Stimulated activated CD4-positive, alpha-beta T cell treated with anti-CD3 and anti-CD28 coated beads, Interleukin-1b, Interleukin-23, amount 100 ng/mL, for 1 hour (primary cell): ENCODE measurements at regions not wholly inside any gene's neighbourhood (a gene's known extent, or its start where the extent isn't known, plus 50 kb on each side); places are given as distances from the start of the nearest gene placed in this dataset.
"Not testable (repeated sequence)": the region's sequence is repeated elsewhere in the genome, so short reads cannot be mapped to it uniquely, and the experiment has no call there.

Experiments
- DNase-seq, 2 donors: peaks; one replicate each; pipeline ENCODE4 v3.0.0-alpha.2; 2020; ENCODE audit warnings: low read depth in 2 of 2

DNA sequence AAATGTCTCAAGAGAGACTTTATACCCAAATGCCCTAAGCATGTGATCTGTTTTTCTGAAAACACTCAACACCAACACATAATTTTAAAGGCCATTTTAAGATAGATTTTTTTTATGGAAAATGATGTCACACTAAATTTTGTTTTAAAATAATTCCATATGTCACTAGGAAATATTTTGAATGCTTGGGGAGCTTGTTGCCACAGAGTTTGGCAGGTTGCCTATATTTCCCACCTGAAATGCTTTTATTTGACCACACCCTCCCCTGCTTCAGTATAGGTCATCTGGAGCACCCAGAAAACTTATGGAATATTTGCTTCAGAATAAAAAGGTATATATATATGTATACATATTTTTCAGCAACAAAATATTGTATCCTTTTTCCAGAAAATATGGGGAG, 180.0 kb upstream of the ANK3 start:
- DNase-seq = no peak

DNA sequence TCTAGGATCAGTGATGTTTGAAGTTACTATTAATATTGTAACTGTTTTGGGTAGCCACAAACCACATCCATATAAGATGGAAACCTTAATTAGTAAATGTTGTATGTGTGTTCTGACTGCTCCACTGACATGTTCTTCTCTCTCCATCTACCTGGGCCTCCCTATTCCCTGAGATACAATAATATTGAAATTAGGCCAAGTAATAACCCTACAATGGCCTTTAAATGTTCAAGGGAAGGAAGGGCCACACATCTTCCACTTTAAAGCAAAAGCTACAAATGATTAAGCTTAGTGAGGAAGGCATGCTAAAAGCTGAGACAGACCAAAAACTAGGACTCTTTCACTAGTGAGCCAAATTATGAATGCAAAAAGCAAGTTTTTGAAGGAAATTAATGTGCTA, 176.4 kb upstream of the ANK3 start:
- no peak for DNase-seq

DNA sequence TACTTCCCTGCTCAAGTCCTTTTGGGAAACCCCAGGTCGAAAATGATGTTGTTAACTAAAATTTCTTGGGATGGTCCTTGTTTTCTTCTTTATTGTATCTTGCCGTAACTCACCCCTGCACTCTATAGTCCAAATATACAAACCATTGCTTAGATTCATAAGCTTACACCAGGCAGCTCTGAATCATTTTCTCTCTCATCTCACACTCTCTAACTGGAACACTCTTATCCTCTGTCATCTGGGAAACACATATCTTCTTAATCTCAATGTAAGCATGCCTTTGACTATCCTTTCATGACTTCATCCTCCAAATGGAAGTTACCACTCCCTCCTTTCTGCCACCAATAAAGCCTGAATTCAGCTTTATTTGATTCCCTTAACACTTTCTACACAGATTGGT, 175.8 kb upstream of the ANK3 start:
- DNase-seq = no peak

DNA sequence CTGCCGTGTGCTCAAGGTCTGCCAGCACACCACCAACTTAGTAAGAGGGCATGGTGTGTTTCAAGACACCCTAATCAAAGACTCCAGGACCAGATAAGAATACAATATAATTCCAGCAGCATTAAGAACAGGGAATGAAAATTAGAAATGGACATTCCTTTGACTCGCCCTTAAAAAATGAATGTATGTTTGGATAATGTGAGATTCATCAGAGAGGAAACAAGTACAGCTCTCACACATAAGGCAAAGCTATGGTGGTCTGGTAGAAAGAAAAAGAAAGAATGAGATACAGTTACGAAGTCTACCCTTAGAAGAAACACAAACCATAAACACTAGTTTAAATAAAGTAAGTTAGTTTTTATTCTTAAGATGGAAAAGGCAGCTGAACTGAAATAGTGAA, 174.8 kb upstream of the ANK3 start:
- DNase-seq = no peak

DNA sequence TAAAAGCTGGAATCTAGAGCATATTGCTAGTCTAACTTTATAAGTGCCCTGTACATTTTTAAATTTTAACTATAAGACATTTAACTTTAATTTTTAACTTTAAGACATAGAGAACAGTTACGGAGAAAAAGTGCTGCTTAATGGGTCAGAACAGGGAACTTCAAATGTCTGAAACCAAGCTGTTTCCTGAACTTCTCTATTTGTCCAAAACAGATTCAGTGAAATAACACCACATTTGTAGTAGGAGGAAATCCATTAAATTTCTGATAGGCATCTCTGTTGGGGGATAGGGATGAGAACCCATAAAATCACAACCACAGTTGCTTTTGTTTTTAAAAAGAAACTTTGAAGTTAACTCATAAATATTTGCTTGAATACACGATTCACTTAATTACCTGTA, 170.8 kb upstream of the ANK3 start:
- no peak for DNase-seq

DNA sequence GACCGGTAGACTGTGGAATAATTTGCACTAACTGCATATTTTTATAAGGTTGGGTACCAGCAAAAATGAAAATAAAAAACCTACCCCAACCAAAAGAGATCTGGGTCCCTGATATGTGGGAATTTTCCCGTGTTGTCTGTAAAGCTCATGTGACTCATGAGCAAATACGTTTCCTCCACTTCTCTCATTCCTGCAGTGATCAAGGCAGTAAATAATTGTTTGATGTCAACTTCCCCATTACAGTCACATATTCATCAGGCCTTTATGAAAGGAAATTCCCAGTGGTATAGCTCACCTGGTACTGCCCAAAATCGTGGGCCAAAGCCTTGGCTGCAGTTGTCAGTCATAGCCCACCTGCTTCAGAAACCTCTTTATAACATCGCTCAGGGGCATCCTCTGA, 166.0 kb upstream of the ANK3 start:
- no peak for DNase-seq

DNA sequence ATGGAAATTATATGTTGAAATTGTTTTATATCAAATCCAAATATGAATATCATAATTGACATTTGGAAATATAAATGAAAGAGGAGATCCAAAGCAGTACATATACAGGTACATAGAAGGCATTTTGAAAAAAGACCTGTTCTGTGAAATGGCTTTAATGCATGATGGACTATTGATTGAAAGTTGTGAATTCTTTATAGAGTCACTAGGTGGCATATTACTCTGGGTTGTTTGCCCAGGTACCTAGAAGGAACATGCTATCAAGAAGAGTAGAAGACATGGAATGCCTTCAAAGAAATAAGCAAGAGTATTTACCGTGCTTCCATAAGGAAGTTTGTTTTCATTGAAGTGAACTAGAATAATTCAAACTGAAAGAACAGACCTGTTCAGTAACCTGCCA, 160.0 kb upstream of the ANK3 start:
- no peak for DNase-seq

DNA sequence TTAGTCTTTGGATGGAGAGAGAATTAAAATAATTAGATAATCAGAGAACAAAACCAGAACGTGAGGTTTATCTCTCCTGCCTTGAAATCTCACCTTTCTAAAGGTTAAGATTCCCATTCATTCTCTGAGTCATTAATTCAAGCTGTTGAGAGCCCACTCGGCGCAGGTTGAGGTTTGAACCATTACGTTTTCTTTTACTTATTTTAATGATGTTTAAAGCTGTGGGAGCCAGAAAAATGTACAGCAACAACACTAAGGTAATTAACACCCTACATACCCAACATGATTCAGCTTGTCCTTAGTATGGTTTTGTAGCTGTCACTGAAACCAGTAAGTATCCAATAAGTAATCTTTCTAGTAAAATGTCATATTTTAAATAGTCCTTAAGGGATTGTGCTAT, 153.0 kb upstream of the ANK3 start:
- DNase-seq = no peak

DNA sequence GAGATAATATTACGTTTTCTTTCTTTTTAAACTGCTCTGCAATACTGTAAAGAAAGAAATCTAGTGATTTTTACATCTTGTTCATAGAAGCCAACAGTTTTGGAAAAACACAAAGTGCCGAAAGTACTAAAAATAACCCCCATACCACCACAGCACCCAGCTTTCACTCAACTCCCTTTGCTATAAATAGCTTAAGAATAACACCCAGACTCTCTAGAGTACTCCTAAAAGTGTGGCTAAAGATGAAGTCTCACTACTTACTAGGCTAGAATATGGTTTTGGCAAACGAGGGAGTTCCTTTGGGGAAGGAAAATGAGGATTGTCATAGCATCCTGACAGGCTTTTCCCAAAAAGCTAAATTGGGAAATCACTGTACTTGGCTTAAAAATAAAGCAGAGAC, 151.8 kb upstream of the ANK3 start:
- no peak for DNase-seq

DNA sequence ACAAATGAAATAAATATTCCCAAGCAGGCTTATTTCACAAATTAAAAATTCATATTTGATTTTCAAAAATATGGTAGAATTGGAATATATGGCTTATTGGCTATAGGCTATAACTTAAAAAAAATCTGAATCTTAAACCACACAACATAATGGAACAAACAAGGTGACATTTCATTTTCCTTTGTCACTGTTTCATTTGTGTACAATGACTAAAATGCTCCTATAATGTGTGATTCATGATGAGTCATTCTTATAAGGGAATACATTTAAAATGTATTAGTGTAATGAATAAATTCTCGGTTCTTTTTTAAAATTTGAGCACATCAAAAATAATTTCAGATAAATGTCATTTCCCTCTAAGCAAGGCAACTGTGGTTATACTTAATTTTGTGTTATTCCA, 148.0 kb upstream of the ANK3 start:
- no peak for DNase-seq

DNA sequence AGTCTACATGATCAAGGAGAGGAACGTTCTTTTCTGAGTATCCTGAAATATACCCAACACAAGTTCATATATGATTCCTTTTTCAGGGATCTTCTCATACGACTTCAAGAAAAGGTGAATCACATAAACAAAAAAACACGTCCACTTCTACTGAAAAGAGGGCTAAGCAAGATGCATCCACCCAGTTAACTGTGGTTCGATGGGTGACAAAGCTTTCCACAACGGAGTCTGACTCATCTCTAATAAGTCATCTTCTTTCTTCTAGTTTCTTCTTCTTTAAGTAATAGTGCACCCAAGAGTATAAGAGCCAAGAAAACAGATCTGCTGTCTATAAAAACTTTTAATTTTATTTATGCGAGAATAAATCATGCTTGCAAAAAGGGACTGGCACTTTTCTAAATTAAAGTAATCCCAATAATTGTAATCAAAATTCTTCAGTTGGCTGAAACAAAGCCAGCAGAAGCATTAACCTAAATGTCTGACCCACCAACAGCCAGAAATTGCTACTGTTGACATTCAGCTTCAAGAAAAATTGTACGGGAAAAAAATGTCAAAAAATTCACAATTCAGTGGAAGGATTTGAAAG, 146.9 kb upstream of the ANK3 start:
- no peak for DNase-seq

DNA sequence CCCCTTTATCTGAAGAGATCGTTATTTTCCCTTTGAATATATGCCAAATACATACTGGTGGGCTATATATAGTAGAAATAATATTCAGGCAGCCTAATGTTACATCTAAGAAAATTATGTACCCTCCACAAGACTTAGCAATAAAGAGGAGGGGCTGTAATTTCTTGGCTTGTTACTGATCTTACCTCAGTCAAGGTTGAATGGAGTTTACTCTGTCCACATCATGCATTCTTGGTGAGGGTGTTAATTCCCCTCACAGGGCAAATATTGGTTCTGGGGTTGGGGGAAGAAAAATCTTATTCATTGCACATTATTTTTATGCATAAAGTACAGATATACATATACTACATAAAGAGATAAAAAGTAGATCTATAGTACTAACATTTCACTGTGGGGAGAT, 145.8 kb upstream of the ANK3 start:
- no peak for DNase-seq

DNA sequence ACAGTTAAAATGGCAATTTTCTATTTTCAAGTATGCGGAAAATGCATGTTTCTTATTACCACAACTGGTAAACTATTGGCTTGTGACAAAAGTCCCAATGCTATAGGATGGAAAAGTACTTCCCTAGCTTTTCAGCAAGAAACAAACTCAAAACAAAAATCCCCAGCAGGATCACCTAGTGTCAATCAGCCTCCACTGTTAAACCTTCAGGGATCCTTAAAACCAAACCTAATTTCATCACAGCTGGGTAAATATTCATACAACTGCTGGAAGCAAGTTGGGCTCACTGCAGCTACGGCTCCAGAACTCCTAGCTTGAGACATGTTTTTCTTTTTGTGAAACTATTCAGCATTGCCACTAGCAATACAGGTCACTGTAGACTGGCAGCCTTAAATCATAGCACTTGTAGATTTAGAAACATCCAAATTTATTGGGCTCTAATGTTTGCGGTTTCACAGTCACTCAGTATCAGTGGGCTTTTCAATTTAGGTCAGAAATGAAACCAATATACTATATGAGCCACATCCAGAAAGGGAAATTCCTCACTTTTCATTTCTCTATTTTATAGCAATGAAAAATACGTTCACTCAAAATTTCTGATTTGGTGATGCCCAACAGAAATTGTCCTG, 145.2 kb upstream of the ANK3 start:
- no peak for DNase-seq

DNA sequence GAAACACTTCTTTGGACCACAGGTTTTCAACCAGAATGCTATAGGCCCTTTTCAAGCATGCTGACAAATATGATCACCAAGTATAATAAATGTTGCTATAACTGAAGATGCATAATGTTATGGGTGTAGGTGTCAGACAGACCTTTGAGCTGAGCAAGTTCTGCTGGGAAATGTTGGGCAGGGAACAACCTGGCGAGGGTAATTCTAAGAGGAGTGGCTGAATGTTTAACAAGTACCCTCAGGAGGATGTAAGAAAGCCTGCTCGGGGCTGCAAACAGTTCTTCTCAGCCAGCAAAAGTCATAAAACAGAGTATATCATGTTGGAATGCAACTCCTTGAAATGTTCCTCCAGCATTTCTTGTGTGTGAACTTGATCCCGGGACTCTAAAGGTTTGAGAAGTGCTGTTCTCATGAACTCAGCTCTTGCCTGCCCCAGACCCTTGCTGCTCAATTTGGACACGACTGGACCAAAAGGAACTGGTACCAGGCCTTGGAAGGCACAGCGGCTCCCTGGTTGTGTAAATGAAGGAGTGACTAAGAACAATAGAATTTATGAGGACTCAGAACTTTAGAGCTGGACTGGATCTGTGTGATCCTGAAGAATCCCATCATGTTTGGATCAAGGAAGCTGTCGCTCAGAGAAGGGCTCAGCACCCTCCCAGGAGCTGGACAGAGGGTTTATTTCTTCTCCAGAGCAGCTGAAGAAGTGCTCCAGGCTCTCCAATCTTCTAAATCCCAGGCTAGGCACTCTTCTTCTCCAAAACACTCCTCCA, 143.2 kb upstream of the ANK3 start:
- DNase-seq = no peak

DNA sequence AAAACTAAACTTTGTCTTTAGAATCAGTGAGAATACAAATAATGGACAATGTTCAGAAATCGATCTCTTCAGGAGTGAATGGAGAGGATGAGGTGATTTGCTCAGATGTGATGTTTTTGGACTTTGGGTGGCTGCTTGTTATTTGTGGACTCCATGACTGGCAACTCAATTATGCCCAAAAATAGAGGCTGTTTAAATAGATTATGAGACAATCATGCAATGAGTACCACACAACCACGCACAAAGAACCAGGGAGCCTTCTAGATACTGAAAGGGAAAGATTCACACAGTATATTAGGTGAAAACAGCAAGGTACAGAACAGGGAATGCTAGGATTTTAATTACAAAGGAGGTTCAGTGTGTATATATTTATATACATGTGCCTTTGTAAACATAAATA, 141.3 kb upstream of the ANK3 start:
- no peak for DNase-seq

DNA sequence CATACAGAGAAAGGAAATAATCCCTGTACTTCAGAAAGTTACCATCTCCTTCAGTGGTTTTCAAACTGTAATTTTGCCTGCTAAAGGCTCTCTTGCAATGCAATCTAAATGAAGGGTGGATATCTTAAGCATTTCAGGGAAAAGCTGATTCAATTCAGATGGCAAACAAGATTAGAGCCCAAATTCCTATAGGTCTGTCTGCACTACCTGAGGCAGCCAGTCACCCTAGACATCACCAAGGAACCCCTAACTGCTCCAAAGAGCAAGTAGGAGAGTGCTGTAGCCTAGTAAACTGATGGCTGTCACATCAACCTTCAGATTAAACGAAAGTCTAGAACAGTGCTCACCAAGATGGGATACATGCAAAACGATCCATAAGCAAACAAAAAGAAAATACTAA, 138.0 kb upstream of the ANK3 start:
- no peak for DNase-seq

DNA sequence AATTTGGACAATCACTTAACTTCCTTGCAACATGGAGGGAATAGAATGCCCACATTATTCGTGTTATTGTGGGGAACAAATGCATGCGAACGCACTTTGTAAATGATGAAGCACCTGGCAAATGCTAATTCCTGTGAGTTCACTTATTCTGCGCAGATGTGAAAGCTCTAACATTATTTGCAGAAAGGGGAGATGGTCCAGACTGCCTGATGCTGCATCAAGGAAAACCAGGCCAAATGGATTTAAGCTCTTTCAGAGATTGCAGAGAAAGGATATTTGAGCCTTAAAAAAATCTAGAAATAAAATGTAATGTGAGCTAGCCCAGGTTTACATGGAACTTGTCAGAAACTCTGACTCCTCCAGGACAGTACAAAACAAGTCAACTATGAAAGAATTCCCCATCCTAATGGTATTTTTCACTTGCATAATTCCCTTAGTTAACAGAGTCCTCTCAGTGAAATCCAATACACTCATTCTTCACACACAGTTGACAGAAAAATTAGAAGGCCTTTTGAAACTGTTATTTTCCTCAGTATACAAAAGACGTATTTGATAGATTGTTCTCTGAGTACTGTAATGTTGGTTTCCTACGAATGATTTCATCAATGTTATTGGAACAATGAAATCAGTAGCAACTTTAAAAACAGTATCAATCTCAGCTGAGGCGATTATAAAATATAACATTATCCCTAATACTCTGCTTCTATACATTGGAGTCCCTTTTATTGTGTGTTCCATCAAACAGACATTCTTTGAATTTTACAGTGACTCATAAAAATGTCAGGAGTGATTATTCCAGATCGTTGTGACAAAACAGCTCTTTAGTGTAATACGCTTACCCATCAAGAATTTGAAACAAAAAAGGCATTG, 136.3 kb upstream of the ANK3 start:
- DNase-seq = no peak

DNA sequence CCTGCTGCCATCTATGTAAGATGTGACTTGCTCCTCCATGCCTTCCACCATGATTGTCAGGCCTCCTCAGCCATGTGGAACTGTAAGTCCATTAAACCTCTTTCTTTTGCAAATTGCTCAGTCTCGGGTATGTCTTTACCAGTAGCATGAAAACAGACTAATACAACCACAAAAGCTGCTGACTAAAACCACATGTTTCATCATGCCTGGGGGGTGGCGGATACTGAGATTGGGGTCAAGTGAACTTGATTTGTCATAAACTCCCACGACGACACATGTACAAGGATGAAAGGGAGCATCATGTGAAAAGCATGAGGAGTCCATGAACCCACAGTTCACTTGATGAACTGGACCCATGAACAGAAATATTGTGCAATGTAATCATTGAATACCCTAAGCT, 134.9 kb upstream of the ANK3 start:
- DNase-seq = no peak

DNA sequence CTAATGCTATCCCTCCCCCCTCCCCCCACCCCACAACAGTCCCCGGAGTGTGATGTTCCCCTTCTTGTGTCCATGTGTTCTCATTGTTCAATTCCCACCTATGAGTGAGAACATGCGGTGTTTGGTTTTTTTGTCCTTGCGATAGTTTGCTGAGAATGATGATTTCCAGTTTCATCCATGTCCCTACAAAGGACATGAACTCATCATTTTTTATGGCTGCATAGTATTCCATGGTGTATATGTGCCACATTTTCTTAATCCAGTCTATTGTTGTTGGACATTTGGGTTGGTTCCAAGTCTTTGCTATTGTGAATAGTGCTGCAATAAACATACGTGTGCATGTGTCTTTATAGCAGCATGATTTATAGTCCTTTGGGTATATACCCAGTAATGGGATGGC, 133.7 kb upstream of the ANK3 start:
- not testable (repeated sequence) for DNase-seq

DNA sequence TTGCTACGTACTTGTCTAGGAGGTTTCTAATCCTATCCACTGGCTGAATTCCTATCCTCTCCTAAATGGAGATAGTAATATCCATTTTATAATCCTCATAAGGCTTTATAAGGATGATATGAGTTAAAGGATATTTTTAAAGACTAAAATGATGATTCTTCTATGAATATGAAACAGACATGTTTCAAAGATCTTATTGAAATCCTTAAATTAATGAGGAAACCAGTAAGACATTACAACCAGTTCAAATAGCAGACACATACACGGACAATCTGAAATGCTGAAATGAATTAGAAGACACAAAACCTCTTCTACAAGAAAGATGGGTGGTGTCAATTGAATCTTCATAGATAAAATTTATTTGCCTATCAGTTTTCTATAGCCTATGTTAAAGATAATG, 132.9 kb upstream of the ANK3 start:
- no peak for DNase-seq

DNA sequence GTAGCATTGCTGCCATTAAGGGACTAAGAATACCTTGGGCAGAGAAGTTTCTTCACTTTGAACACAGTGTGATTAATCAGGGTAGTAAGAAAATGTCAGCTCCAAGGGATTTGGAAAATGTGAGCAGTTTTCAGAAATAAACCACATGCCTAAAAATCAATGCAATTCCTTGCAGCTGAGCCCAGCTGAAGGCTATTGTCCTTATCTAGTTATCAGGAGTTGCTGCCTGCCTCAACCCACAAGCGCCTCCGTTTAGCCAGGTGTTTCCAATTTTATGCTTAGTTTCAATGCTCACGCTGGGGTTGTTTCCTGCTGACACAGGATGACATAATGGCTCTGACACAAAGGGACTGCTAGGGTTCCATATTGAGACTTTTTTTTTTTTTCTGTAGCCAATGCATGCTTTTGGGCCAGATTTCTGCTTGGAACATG, 132.3 kb upstream of the ANK3 start:
- DNase-seq = no peak

DNA sequence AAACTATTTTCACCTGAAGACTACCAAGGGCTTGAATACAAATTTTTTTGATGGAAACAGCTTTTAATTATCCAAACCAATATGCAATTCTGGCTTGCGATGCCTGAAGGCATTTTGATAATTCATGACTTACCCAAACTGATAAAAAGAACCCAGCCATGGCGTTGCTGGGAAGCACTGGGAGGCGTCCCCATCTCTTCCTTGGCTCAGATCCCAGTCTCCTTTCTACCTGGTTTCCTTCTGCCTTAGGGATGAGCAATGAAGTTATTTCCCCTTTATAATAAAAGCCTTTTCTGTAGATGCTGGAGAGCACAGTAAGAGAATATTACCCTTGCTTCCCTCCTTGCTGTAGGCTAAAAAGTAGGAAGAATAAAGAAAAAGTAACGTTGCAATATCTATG, 129.1 kb upstream of the ANK3 start:
- no peak for DNase-seq

DNA sequence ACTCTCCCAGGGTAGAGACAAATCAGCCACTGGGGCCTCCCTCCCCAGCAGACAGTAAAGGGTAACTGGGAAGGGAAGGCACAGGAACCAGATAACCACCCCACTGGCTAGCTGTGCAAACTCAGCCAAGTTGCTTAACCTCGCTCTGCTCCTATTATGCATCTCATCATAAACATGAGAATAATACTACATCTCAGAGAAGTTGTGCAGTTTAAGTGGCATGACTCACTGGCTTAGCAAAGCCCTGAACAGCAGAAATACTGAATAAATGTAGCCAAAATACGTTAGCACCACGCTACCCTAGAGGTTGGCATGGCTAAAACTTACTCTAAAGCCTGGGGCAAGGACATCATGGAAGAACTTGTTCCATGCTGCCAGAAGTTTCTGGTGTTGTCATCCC, 128.1 kb upstream of the ANK3 start:
- no peak for DNase-seq
